SK-N-MC (cell line): ENCODE measurements at regions not wholly inside any gene's neighbourhood (a gene's known extent, or its start where the extent isn't known, plus 50 kb on each side); places are given as distances from the start of the nearest gene placed in this dataset.

Experiments used
- EZH2 ChIP-seq: fragments of 200-600 bp; sonication (generic); IDR thresholded peaks from one replicate; pipeline ENCODE4 v1.6.1; 2017; ENCODE audit warnings: antibody characterized with exemption
- POLR2AphosphoS5 ChIP-seq: IDR thresholded peaks from 2 replicates; pipeline ENCODE4 v1.6.1; 2012; ENCODE audit warnings: mild to moderate bottlenecking, low read depth, low read length, borderline replicate concordance

DNA sequence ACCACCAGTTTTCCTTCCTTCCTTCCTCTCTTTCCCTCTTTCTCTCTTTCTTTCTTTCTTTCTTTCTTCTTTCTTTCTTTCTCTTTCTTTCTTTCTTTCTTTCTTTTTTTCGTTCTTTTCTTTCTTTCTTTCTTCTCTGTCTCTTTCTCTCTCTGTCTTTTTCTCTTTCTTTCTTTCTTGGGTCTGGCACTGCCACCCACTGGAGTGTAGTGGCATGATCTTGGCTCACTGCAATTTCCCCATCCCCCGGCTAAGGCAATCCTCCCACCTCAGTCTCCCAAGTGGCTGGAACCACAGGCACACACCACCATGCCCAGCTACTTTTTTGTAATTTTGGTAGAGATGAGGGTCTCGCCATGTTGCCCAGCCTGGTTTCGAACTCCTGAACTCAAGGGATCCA lies 51.6 kb upstream of the NHS start:
- TF ChIP-seq POLR2AphosphoS5 (no peak), EZH2 (no peak)
